HG02798 (cell line): ENCODE measurements at regions not wholly inside any gene's neighbourhood (a gene's known extent, or its start where the extent isn't known, plus 50 kb on each side); places are given as distances from the start of the nearest gene placed in this dataset.
A peak's percentile ranks its signal among the peaks of the same experiment; 100 is the strongest.
"Not testable (repeated sequence)": the region's sequence is repeated elsewhere in the genome, so short reads cannot be mapped to it uniquely, and the experiment has no call there.

Experiments
- ATAC-seq: cut with Tn5 transposase; IDR thresholded peaks from one replicate; pipeline ENCODE4 v1.9.1; 2021; ENCODE audit warnings: mild to moderate bottlenecking; ENCODE audit not compliant: unreplicated experiment, poor library complexity

- no peak for ATAC-seq
Observed at GRCh38 chr15:26280281-26280680, 417.2 kb upstream of the ATP10A start.

GRCh38 chr15:26261966-26262365 lies 398.8 kb upstream of the ATP10A start:
- ATAC-seq = no peak

GRCh38 chr15:26261413-26261812 lies 398.3 kb upstream of the ATP10A start:
- no peak for ATAC-seq

- ATAC-seq = peak; percentile 44
Observed at GRCh38 chr15:26260517-26261133, 397.5 kb upstream of the ATP10A start.

GRCh38 chr15:26259581-26259980 lies 396.5 kb upstream of the ATP10A start:
- no peak for ATAC-seq

GRCh38 chr15:26244782-26245181 lies 381.7 kb upstream of the ATP10A start:
- ATAC-seq = not testable (repeated sequence)

- ATAC-seq = no peak
Observed at GRCh38 chr15:26243382-26243781, 380.3 kb upstream of the ATP10A start.

GRCh38 chr15:26242565-26243071 lies 379.5 kb upstream of the ATP10A start:
- no peak for ATAC-seq

GRCh38 chr15:26235864-26236263 lies 372.7 kb upstream of the ATP10A start:
- no peak for ATAC-seq

GRCh38 chr15:26234976-26235767 lies 372.0 kb upstream of the ATP10A start:
- ATAC-seq = no peak

- no peak for ATAC-seq
Observed at GRCh38 chr15:26232691-26233090, 369.6 kb upstream of the ATP10A start.

- ATAC-seq = no peak
Observed at GRCh38 chr15:26231096-26231495, 368.0 kb upstream of the ATP10A start.

- no peak for ATAC-seq
Observed at GRCh38 chr15:26224266-26224665, 361.1 kb upstream of the ATP10A start.

- no peak for ATAC-seq
Observed at GRCh38 chr15:26223720-26224119, 360.6 kb upstream of the ATP10A start.

- no peak for ATAC-seq
Observed at GRCh38 chr15:26222781-26223180, 359.7 kb upstream of the ATP10A start.

- not testable (repeated sequence) for ATAC-seq
Observed at GRCh38 chr15:26217043-26217442, 353.9 kb upstream of the ATP10A start.

GRCh38 chr15:26214290-26214689 lies 351.2 kb upstream of the ATP10A start:
- ATAC-seq = no peak

- no peak for ATAC-seq
Observed at GRCh38 chr15:26213427-26213826, 350.3 kb upstream of the ATP10A start.

GRCh38 chr15:26212109-26212508 lies 349.0 kb upstream of the ATP10A start:
- ATAC-seq = no peak

- ATAC-seq = no peak
Observed at GRCh38 chr15:26210980-26211379, 347.9 kb upstream of the ATP10A start.

GRCh38 chr15:26201177-26201858 lies 338.2 kb upstream of the ATP10A start:
- no peak for ATAC-seq
